Forelimb muscle (tissue), 1 donor: ENCODE measurements at regions not wholly inside any gene's neighbourhood (a gene's known extent, or its start where the extent isn't known, plus 50 kb on each side); places are given as distances from the start of the nearest gene placed in this dataset.
"Not testable (repeated sequence)": the region's sequence is repeated elsewhere in the genome, so short reads cannot be mapped to it uniquely, and the experiment has no call there.

ENCODE experiments used
- DNase-seq: peaks from one replicate; pipeline ENCODE4 v3.0.0-alpha.2; 2013; ENCODE audit warnings: low read depth

GRCh38 chr22:48779661-48780596 lies 1047.7 kb downstream of the BRD1 start:
- DNase-seq, result no peak

GRCh38 chr22:48779211-48779643 lies 1048.4 kb downstream of the BRD1 start:
- no peak for DNase-seq

GRCh38 chr22:48778308-48779195 lies 1049.1 kb downstream of the BRD1 start:
- DNase-seq, result no peak

- no peak for DNase-seq
Observed at GRCh38 chr22:48772286-48772907, 1055.3 kb downstream of the BRD1 start.

- DNase-seq, result no peak
Observed at GRCh38 chr22:48765595-48765994, 1062.1 kb downstream of the BRD1 start.

- DNase-seq, result no peak
Observed at GRCh38 chr22:48761546-48761945, 1066.1 kb downstream of the BRD1 start.

GRCh38 chr22:48760481-48761390 lies 1066.9 kb downstream of the BRD1 start:
- no peak for DNase-seq

GRCh38 chr22:48758881-48759875 lies 1068.5 kb downstream of the BRD1 start:
- no peak for DNase-seq

- no peak for DNase-seq
Observed at GRCh38 chr22:48757985-48758561, 1069.6 kb downstream of the BRD1 start.

GRCh38 chr22:48757581-48757980 lies 1070.1 kb downstream of the BRD1 start:
- DNase-seq, result no peak

GRCh38 chr22:48757135-48757534 lies 1070.5 kb downstream of the BRD1 start:
- DNase-seq, result not testable (repeated sequence)

- no peak for DNase-seq
Observed at GRCh38 chr22:48756146-48757111, 1071.2 kb downstream of the BRD1 start.

- DNase-seq, result no peak
Observed at GRCh38 chr22:48755059-48755949, 1072.4 kb downstream of the BRD1 start.

- DNase-seq, result no peak
Observed at GRCh38 chr22:48754611-48755058, 1073.0 kb downstream of the BRD1 start.

- DNase-seq, result no peak
Observed at GRCh38 chr22:48753752-48754517, 1073.7 kb downstream of the BRD1 start.

- DNase-seq, result no peak
Observed at GRCh38 chr22:48753381-48753730, 1074.3 kb downstream of the BRD1 start.
